Ovary (tissue), 7 donors: ENCODE measurements at regions not wholly inside any gene's neighbourhood (a gene's known extent, or its start where the extent isn't known, plus 50 kb on each side); places are given as distances from the start of the nearest gene placed in this dataset.

Experiments used
- DNase-seq, 5 donors: peaks; one replicate each; pipeline ENCODE4 v3.0.0-alpha.2; 2019 to 2020
- H3K27ac ChIP-seq, 2 donors: fragments of 200-600 bp; one replicate each; pipeline versions ENCODE4 v1.5.1 to v1.8.0; 2019 to 2022
- H3K27me3 ChIP-seq: fragments of 200-600 bp; one replicate; pipeline ENCODE4 v1.8.0; 2022
- H3K36me3 ChIP-seq: fragments of 200-600 bp; sonication (generic); one replicate; pipeline ENCODE4 v1.5.1; 2019
- H3K4me1 ChIP-seq: one replicate; pipeline ENCODE4 v1.8.1; 2013; ENCODE audit warnings: mild to moderate bottlenecking, moderate library complexity; ENCODE audit not compliant: insufficient read depth
- H3K4me3 ChIP-seq: fragments of 200-600 bp; sonication (generic); one replicate; pipeline ENCODE4 v1.5.1; 2017
- H3K9me3 ChIP-seq, 2 donors: fragments of 200-600 bp in 1 of 2; sonication (generic) in 1 of 2; one replicate each; pipeline versions ENCODE4 v1.5.1 to v1.8.1; 2013 to 2019; ENCODE audit warnings: mild to moderate bottlenecking in 1 of 2, moderate library complexity in 1 of 2
- CTCF ChIP-seq, 3 donors: fragments of 450-650 bp in 2 of 3; fragments of 200-600 bp in 1 of 3; IDR thresholded peaks; one replicate each; pipeline versions ENCODE4 v1.5.1 to v1.8.0; 2016 to 2022; ENCODE audit warnings: antibody characterized with exemption in 3 of 3, mild to moderate bottlenecking in 1 of 3
- EP300 ChIP-seq: sonication (generic); formaldehyde crosslinking; IDR thresholded peaks from one replicate; pipeline ENCODE4 v1.6.1; 2017; ENCODE audit warnings: antibody characterized with exemption
- POLR2A ChIP-seq: fragments of 450-650 bp; IDR thresholded peaks from one replicate; pipeline ENCODE4 v1.6.1; 2017; ENCODE audit warnings: antibody characterized with exemption, mild to moderate bottlenecking, moderate library complexity
- WGBS, 3 donors: extraction: QIAGEN DNeasy Blood & Tissue Kit in 1 of 3; methylation state at CpG; one replicate each; pipeline versions ENCODE4 v1.1.5 to v1.1.7; 2013 to 2017; 5-methylcytosine and 5-hydroxymethylcytosine counted together
- intact Hi-C, 4 donors: fragments of 100-400 bp; cut with DNase I; formaldehyde crosslinking; loops; one replicate each; pipeline versions ENCODE4 v1.11.0 to v1.15.1; 2022 to 2023
- donor health status: DM: no; HTN: no; CAD: no; lungs with moderate emphysema.
- donor health status: DM: no; HTN: no; CAD: no.
- donor health status: Bipolar disorder and iron deficiency.
- donor health status: DM: no; HTN: no; CAD: no.
- donor health status: DM: yes; HTN: yes; CAD: no.

GRCh38 chr6:43897571-43898302 lies 127.7 kb downstream of the VEGFA start:
- TF ChIP-seq CTCF (IDR thresholded peaks at IDR 0.05), result no peak
- TF ChIP-seq EP300, result no peak
- TF ChIP-seq POLR2A, result no peak
- DNase-seq, result no peak
- no peak overlapping the region for H3K4me3 ChIP-seq
- H3K4me1 ChIP-seq, result no peaks in the 10 kb centered on the region
- no peaks in the 10 kb centered on the region for H3K36me3 ChIP-seq
- H3K27ac ChIP-seq, result no peak overlapping the region
- 75 to 82% (median 78%) methylated on average over 2 of the region's 2 CpGs for WGBS, 3 donors
- no peaks in the 10 kb centered on the region for H3K9me3 ChIP-seq
- no peaks in the 10 kb centered on the region for H3K27me3 ChIP-seq
- intact Hi-C loops, result no loop called here

- Histone ChIP-seq H3K27me3 (no peaks in the 10 kb centered on the region), H3K4me3 (no peak overlapping the region), H3K36me3 (no peaks in the 10 kb centered on the region), H3K9me3 (no peaks in the 10 kb centered on the region), H3K4me1 (no peaks in the 10 kb centered on the region), H3K27ac (no peak overlapping the region)
- DNase-seq, result no peak
- intact Hi-C loops, result no loop called here
- WGBS, 3 donors, result 65 to 69% (median 66%) methylated on average over 11 of the region's 11 CpGs
- no peak for TF ChIP-seq POLR2A
- TF ChIP-seq EP300, result no peak
- no peak for TF ChIP-seq CTCF (IDR thresholded peaks at IDR 0.05)
These were observed 126.6 kb downstream of the VEGFA start for GRCh38 chr6:43896329-43897255.

- 40 to 41% (median 40%) methylated on average over 5 of the region's 5 CpGs for WGBS, 3 donors
- intact Hi-C loops, result no loop called here
- Histone ChIP-seq H3K27me3 (no peaks in the 10 kb centered on the region), H3K9me3 (no peaks in the 10 kb centered on the region), H3K4me1 (no peaks in the 10 kb centered on the region), H3K4me3 (no peak overlapping the region), H3K36me3 (no peaks in the 10 kb centered on the region), H3K27ac (no peak overlapping the region)
- no peak for DNase-seq
- TF ChIP-seq POLR2A, result no peak
- no peak for TF ChIP-seq CTCF (IDR thresholded peaks at IDR 0.05)
- no peak for TF ChIP-seq EP300
These were observed 125.8 kb downstream of the VEGFA start for GRCh38 chr6:43895656-43896328.

- no peak for DNase-seq
- no peak for TF ChIP-seq POLR2A
- TF ChIP-seq CTCF (IDR thresholded peaks at IDR 0.05), result no peak
- no peak for TF ChIP-seq EP300
- Histone ChIP-seq H3K27me3 (no peaks in the 10 kb centered on the region), H3K27ac (no peak overlapping the region), H3K36me3 (no peaks in the 10 kb centered on the region), H3K4me1 (no peaks in the 10 kb centered on the region), H3K9me3 (no peaks in the 10 kb centered on the region), H3K4me3 (no peak overlapping the region)
- intact Hi-C loops, result no loop called here
- WGBS, 3 donors, result 81 to 86% (median 85%) methylated on average over 8 of the region's 8 CpGs
These were observed 123.1 kb downstream of the VEGFA start for GRCh38 chr6:43893073-43893472.
